ENCODE measurements at regions not wholly inside any gene's neighbourhood (a gene's known extent, or its start where the extent isn't known, plus 50 kb on each side); places are given as distances from the start of the nearest gene placed in this dataset.
"Not testable (repeated sequence)": the region's sequence is repeated elsewhere in the genome, so short reads cannot be mapped to it uniquely, and the experiment has no call there.

- DNase-seq (ENCODE audit: low spot score) = not testable (repeated sequence)
Observed at GRCh38 chr3:127046690-127047089, 63.8 kb downstream of the PLXNA1 start.

- no peak for DNase-seq (ENCODE audit: low spot score)
Observed at GRCh38 chr3:127049393-127049792, 66.5 kb downstream of the PLXNA1 start.

- no peak for DNase-seq (ENCODE audit: low spot score)
Observed at GRCh38 chr3:127050733-127051132, 67.8 kb downstream of the PLXNA1 start.

GRCh38 chr3:127052121-127052561 is 69.2 kb downstream of the PLXNA1 start:
- DNase-seq (ENCODE audit: low spot score) = no peak

- DNase-seq (ENCODE audit: low spot score) = no peak
Observed at GRCh38 chr3:127053026-127053425, 70.1 kb downstream of the PLXNA1 start.

- DNase-seq (ENCODE audit: low spot score) = no peak
Observed at GRCh38 chr3:127053450-127053849, 70.5 kb downstream of the PLXNA1 start.

- no peak for DNase-seq (ENCODE audit: low spot score)
Observed at GRCh38 chr3:127053979-127054378, 71.1 kb downstream of the PLXNA1 start.

GRCh38 chr3:127056281-127056680 is 73.4 kb downstream of the PLXNA1 start:
- DNase-seq (ENCODE audit: low spot score) = no peak

- no peak for DNase-seq (ENCODE audit: low spot score)
Observed at GRCh38 chr3:127056976-127057375, 74.1 kb downstream of the PLXNA1 start.

- DNase-seq (ENCODE audit: low spot score) = no peak
Observed at GRCh38 chr3:127059072-127059471, 76.2 kb downstream of the PLXNA1 start.

- DNase-seq (ENCODE audit: low spot score) = no peak
Observed at GRCh38 chr3:127061641-127062040, 78.7 kb downstream of the PLXNA1 start.

- no peak for DNase-seq (ENCODE audit: low spot score)
Observed at GRCh38 chr3:127062926-127063325, 80.0 kb downstream of the PLXNA1 start.

GRCh38 chr3:127063916-127064315 is 81.0 kb downstream of the PLXNA1 start:
- no peak for DNase-seq (ENCODE audit: low spot score)

- no peak for DNase-seq (ENCODE audit: low spot score)
Observed at GRCh38 chr3:127064391-127065137, 81.6 kb downstream of the PLXNA1 start.

GRCh38 chr3:127065138-127065427 is 82.2 kb downstream of the PLXNA1 start:
- DNase-seq (ENCODE audit: low spot score) = no peak

GRCh38 chr3:127065561-127066290 is 82.8 kb downstream of the PLXNA1 start:
- DNase-seq (ENCODE audit: low spot score) = no peak

GRCh38 chr3:127066635-127067034 is 83.7 kb downstream of the PLXNA1 start:
- no peak for DNase-seq (ENCODE audit: low spot score)

GRCh38 chr3:127067116-127067910 is 84.4 kb downstream of the PLXNA1 start:
- DNase-seq (ENCODE audit: low spot score) = no peak

- DNase-seq (ENCODE audit: low spot score) = no peak
Observed at GRCh38 chr3:127068111-127068810, 85.3 kb downstream of the PLXNA1 start.

- DNase-seq (ENCODE audit: low spot score) = no peak
Observed at GRCh38 chr3:127068871-127069270, 86.0 kb downstream of the PLXNA1 start.

GRCh38 chr3:127069814-127070440 is 87.0 kb downstream of the PLXNA1 start:
- DNase-seq (ENCODE audit: low spot score) = no peak

- DNase-seq (ENCODE audit: low spot score) = no peak
Observed at GRCh38 chr3:127070776-127071175, 87.9 kb downstream of the PLXNA1 start.
